ENCODE measurements at regions not wholly inside any gene's neighbourhood (a gene's known extent, or its start where the extent isn't known, plus 50 kb on each side); places are given as distances from the start of the nearest gene placed in this dataset.

- TF ChIP-seq POLR2A (IDR thresholded peaks at IDR 0.05) (no peak), POLR2AphosphoS5 (IDR thresholded peaks at IDR 0.05) (no peak), CTCF (IDR thresholded peaks at IDR 0.05) (no peak), EP300 (IDR thresholded peaks at IDR 0.05) (no peak)
These were observed 74.9 kb upstream of the SPATA13 start for GRCh38 chr13:24085662-24086061.
